Lower leg skin (tissue), 4 donors: ENCODE measurements at regions not wholly inside any gene's neighbourhood (a gene's known extent, or its start where the extent isn't known, plus 50 kb on each side); places are given as distances from the start of the nearest gene placed in this dataset.

Experiments
- DNase-seq, 2 donors: peaks; one replicate each; pipeline ENCODE4 v3.0.0-alpha.2; 2019; ENCODE audit warnings: low spot score in 2 of 2
- H3K4me3 ChIP-seq: fragments of 200-600 bp; sonication (generic); 2 replicates; pipeline ENCODE4 v1.5.1; 2017; ENCODE audit warnings: mild to moderate bottlenecking, low read depth; ENCODE audit not compliant: poor library complexity, severe bottlenecking
- POLR2A ChIP-seq, 2 donors: fragments of 450-650 bp; IDR thresholded peaks; one replicate each; pipeline ENCODE4 v1.6.1; 2016 to 2017; ENCODE audit warnings: antibody characterized with exemption in 2 of 2, mild to moderate bottlenecking in 1 of 2, moderate library complexity in 1 of 2
- WGBS, 2 donors: methylation state at CpG; one replicate each; pipeline ENCODE4 v1.1.5; 2018; 5-methylcytosine and 5-hydroxymethylcytosine counted together
- intact Hi-C: fragments of 100-400 bp; cut with DNase I; formaldehyde crosslinking; loops from one replicate; pipeline ENCODE4 v1.15.0; 2023; ENCODE audit warnings: low total_unique reads
- TF ChIP-seq, protein P1 (sequence below), 3 donors: fragments of 450-650 bp; IDR thresholded peaks; one replicate each; pipeline ENCODE4 v1.5.1; 2016; ENCODE audit warnings: antibody characterized with exemption in 3 of 3, mild to moderate bottlenecking in 3 of 3, moderate library complexity in 2 of 3

DNA sequence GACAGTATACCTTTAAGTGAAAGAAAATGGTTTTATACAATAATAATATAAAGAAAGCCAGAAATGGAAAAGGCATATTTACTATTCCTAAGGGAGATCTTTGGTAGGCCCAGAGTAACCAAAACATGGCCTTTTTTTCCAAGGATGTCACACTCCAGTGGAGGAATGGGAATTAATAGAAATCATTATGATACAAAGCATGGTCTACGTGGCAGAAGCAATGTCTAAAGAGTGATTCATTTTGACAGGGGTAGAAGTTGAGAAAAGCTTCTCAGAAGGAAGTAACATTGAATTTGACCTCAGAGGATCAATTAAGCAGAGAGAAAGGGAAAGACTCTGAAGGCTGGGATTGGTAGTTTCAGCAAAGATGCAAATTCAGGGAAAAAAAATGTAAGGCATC, 208.6 kb downstream of the BTG1 start:
- H3K4me3 ChIP-seq, result no peak overlapping the region
- 38 to 50% methylated on average over 1 of the region's 1 CpG for WGBS, 2 donors
- no peak for DNase-seq
- intact Hi-C loops, result no loop called here
- TF ChIP-seq POLR2A (IDR thresholded peaks at IDR 0.05), result no peak
- TF ChIP-seq, protein P1, sequence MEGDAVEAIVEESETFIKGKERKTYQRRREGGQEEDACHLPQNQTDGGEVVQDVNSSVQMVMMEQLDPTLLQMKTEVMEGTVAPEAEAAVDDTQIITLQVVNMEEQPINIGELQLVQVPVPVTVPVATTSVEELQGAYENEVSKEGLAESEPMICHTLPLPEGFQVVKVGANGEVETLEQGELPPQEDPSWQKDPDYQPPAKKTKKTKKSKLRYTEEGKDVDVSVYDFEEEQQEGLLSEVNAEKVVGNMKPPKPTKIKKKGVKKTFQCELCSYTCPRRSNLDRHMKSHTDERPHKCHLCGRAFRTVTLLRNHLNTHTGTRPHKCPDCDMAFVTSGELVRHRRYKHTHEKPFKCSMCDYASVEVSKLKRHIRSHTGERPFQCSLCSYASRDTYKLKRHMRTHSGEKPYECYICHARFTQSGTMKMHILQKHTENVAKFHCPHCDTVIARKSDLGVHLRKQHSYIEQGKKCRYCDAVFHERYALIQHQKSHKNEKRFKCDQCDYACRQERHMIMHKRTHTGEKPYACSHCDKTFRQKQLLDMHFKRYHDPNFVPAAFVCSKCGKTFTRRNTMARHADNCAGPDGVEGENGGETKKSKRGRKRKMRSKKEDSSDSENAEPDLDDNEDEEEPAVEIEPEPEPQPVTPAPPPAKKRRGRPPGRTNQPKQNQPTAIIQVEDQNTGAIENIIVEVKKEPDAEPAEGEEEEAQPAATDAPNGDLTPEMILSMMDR (IDR thresholded peaks at IDR 0.05), result no peak

DNA sequence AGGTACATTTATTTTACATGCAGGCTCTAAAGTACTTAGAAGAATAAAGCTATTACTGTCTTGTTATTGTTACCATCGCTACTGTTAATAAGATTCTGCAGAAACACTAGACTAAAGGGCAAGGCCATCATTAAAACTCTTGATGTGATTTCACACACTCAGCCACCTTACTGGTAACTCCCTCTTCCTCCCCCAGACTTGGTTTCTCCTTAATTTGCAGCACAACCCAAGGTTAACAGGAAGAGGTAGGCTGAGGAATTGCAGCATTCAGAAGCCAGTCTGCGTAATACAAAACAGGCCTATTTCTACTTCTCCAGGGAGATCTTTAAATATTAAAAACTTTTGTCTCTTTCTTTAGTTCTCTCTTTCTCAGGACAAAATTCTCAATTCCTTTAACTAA, 210.3 kb downstream of the BTG1 start:
- TF ChIP-seq POLR2A (IDR thresholded peaks at IDR 0.05), result no peak
- TF ChIP-seq, protein P1 (IDR thresholded peaks at IDR 0.05), result no peak
- intact Hi-C loops, result no loop called here
- no peak for DNase-seq
- 81 to 93% methylated on average over 2 of the region's 2 CpGs for WGBS, 2 donors
- H3K4me3 ChIP-seq, result no peak overlapping the region

DNA sequence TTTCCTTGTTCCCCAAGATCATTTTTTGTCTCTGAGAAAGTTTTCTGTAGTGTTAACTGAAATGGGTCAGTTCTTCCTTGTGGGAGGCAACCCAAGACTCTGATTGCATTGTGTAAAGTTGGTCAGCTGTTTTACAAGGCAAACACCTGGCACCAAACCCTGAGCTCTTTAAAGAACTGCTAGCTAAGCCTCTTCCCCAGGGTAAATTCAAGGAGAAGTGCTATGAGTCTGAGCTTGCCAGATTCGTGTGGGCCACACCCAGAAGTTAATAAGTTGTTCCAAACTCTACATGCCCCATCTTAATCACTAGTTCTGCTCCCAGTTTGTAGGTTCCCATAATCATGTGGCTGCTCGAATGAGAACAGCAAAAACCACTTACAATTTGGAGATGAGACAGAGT, 214.5 kb downstream of the BTG1 start:
- peak in 1 of 2 donors; percentile 83 for DNase-seq
- WGBS, 2 donors, result 7 to 14% methylated on average over 2 of the region's 2 CpGs
- no peak overlapping the region for H3K4me3 ChIP-seq
- no peak for TF ChIP-seq POLR2A (IDR thresholded peaks at IDR 0.05)
- TF ChIP-seq, protein P1 (IDR thresholded peaks at IDR 0.05), result no peak
- intact Hi-C loops, result no loop called here

DNA sequence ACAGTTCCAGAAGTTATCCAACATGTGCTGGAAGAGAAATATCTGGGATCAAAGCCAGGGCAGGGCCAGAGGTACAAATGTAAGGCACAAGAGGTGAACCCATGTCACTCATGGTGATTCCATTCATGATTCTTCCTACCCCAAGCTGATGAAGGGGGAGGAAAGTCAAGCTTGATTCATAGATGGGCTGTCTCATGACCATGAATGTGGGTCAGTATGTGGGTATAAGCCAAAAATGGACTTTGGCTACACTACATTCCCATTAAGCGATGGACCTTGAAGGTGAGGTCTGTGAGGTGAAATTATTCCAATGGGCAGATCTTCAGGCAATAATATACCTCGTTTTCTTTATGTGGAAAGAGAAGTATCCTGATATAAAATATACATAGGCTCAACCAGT, 217.1 kb downstream of the BTG1 start:
- intact Hi-C loops, result no loop called here
- 97% methylated on average over 2 of the region's 2 CpGs for WGBS, 2 donors
- no peak overlapping the region for H3K4me3 ChIP-seq
- no peak for DNase-seq
- no peak for TF ChIP-seq POLR2A (IDR thresholded peaks at IDR 0.05)
- TF ChIP-seq, protein P1 (IDR thresholded peaks at IDR 0.05), result no peak

DNA sequence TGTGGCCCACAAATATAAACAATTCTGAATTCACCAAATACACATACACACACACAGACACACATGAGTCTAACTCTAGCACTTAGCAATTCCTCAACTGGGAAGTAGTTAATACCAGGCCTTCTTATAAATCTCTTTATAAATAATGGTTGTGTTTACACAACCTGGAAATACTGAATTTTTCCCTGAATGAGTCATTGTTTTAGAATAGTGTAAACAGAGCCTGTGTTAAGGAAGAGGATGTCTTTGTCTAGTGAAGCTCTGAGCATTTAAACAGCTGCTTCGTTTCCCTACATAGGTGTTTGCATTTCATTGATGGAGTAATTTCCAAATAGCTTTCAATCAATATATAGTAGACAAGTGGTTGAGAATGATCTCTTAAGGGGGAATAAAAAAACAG, 218.8 kb downstream of the BTG1 start:
- 41 to 61% methylated on average over 1 of the region's 1 CpG for WGBS, 2 donors
- no peak for DNase-seq
- intact Hi-C loops, result no loop called here
- H3K4me3 ChIP-seq, result no peak overlapping the region
- TF ChIP-seq POLR2A (IDR thresholded peaks at IDR 0.05), result no peak
- TF ChIP-seq, protein P1 (IDR thresholded peaks at IDR 0.05), result no peak

DNA sequence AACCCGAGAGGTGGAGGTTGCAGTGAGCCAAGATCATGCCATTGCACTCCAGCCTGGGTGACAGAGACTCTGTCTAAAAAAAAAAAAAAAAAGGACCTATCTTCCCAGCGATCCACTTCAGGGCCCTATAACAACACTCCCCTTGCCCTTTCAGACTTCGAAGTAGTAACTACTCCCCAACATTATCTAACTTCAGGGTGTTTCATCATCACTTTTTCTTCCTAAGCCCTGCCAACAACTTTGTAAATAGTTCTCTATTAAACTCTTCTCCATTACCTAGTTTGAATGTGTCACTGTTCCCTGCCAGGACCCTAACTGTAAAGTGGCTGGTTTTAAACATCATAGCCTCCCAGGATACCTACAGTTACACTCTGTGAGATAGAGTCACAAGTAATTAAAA, 220.8 kb downstream of the BTG1 start:
- 90 to 92% methylated on average over 3 of the region's 3 CpGs for WGBS, 2 donors
- intact Hi-C loops, result no loop called here
- DNase-seq, result no peak
- H3K4me3 ChIP-seq, result no peak overlapping the region
- TF ChIP-seq POLR2A (IDR thresholded peaks at IDR 0.05), result no peak
- TF ChIP-seq, protein P1 (IDR thresholded peaks at IDR 0.05), result no peak
